Activated CD4-positive, alpha-beta T cell treated with anti-CD3 and anti-CD28 coated beads for 36 hours (primary cell): ENCODE measurements at regions not wholly inside any gene's neighbourhood (a gene's known extent, or its start where the extent isn't known, plus 50 kb on each side); places are given as distances from the start of the nearest gene placed in this dataset.

ENCODE experiments used
- ATAC-seq: fragments of 200-7000 bp; cut with Tn5 transposase; one replicate; pipeline ENCODE4 v1.10.0; 2021; ENCODE audit warnings: mild to moderate bottlenecking, moderate library complexity
- CTCF ChIA-PET: fragments of 350-600 bp; sonication (Branson Sonifier 250); formaldehyde crosslinking; loops from one replicate; lab custom pipeline; 2021; ENCODE audit warnings: antibody characterized with exemption; lab: Charles Lee
- POLR2A ChIA-PET: fragments of 350-600 bp; sonication (Branson Sonifier 250); formaldehyde crosslinking; loops from one replicate; lab custom pipeline; 2021; ENCODE audit warnings: antibody characterized with exemption, inconsistent platforms; lab: Charles Lee
- DNase-seq: peaks from one replicate; pipeline ENCODE4 v3.0.0-alpha.2; 2020
- H3K27ac Mint-ChIP-seq: one replicate; pipeline ENCODE4 v1.8.0; 2021; ENCODE audit warnings: mixed read lengths
- H3K27me3 Mint-ChIP-seq: one replicate; pipeline ENCODE4 v1.8.0; 2021; ENCODE audit warnings: mixed read lengths
- H3K36me3 Mint-ChIP-seq: one replicate; pipeline ENCODE4 v1.8.0; 2021; ENCODE audit warnings: low read depth, mixed read lengths
- H3K4me1 Mint-ChIP-seq: one replicate; pipeline ENCODE4 v1.8.0; 2021; ENCODE audit warnings: mixed read lengths
- H3K4me3 Mint-ChIP-seq: one replicate; pipeline ENCODE4 v1.8.0; 2021; ENCODE audit warnings: mild to moderate bottlenecking, moderate library complexity, mixed read lengths
- H3K9me3 Mint-ChIP-seq: one replicate; pipeline ENCODE4 v1.8.0; 2021; ENCODE audit warnings: low read depth, mixed read lengths
- intact Hi-C, 2 experiments: fragments of 100-400 bp; cut with DNase I in 1 of 2; cut with micrococcal nuclease in 1 of 2; formaldehyde crosslinking; loops; one replicate each; pipeline versions ENCODE4 v1.14.2 to v1.15.1; 2022 to 2024; cut with DNase I, micrococcal nuclease

DNA sequence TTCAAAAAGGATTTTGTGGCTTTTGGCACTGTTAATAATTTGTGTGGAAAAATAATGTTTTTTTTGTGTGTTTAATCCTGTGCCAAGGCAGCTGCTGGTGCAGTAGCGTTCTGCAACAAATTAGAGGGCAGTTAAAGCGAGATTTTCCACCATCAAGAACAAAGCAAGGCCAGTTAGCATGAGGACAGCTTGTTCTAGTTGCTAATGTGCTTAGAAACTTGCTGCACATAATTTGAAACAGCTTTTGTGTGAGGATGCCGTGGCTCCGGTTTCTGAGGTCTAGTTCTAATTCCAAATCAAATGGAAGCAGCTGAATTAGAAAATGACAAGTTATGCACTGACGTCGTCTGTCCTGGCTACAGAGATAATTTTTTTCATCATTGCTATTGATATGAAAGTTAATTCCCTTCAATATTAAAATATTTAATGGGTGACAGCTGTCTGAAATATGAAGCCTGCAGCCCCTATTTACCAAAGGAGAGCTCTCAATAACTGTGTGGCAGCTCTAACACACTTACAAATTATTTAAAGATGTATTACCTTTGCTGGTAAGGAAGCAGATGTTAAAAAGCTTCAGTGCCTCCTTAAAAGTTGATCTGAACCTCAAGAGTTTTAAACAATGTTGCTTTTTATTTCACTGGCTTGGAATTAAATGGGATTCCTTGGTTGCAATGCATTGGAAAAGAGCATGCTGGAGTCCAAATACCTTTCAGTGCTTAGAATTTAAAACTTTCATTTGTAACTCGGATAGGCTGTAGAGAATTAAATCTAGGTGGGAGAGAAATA lies 128.6 kb downstream of the SPATA31D1 start:
- no peak for ATAC-seq
- DNase-seq = no peak
- Mint-ChIP-seq H3K27ac (no peak overlapping the region), H3K9me3 (peaks cover 2% of the 10 kb centered on the region), H3K36me3 (no peaks in the 10 kb centered on the region), H3K4me3 (no peak overlapping the region), H3K4me1 (no peaks in the 10 kb centered on the region), H3K27me3 (no peaks in the 10 kb centered on the region)
- intact Hi-C loops = no loop called here
- POLR2A ChIA-PET = no interaction called here
- CTCF ChIA-PET = no interaction called here

DNA sequence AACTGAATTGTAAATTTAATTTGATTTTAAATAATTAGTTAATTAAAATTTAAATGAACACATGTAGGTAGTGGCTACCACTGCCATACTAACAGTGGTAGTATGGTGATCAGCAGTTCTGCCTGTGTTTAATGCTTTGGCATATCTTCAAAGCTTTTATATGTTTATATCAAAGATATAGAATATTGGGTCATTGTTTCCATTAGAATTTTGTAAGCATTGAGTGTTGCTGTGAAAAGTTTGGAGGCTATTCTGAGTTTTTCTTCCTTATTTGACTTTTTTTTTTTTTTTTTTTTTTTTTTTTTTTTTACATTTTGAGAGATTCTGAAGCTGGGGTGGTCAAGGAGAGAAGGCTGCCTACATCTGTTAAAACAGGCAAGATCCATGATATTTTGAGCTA lies 134.2 kb downstream of the SPATA31D1 start:
- ATAC-seq (no peak), DNase-seq (no peak)
- Mint-ChIP-seq H3K27me3 (no peaks in the 10 kb centered on the region), H3K27ac (no peak overlapping the region), H3K4me1 (no peaks in the 10 kb centered on the region), H3K36me3 (no peaks in the 10 kb centered on the region), H3K4me3 (no peak overlapping the region), H3K9me3 (no peaks in the 10 kb centered on the region)
- CTCF ChIA-PET = no interaction called here
- intact Hi-C loops = no loop called here
- POLR2A ChIA-PET = no interaction called here

DNA sequence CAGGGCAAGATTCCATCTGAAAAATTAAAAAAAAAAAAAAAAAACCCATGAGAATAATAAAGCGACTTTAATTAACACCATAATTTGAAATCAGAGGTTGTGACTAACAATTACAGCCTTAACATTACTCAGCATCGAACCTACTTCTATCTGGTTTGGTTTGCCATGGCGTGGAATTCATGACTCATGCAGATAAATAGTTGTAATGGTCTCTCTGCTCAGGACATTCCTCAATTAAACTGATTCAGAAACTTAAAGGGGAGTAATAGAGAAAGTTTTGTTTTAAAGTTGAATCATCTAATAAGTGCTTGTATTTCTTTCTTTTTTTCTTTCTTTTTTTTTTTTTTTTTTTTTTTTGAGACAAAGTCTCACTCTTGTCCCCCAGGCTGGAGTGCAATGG lies 135.5 kb downstream of the SPATA31D1 start:
- ChIA-PET CTCF (no interaction called here), POLR2A (no interaction called here)
- ATAC-seq (no peak), DNase-seq (no peak)
- H3K4me1 Mint-ChIP-seq = no peaks in the 10 kb centered on the region
- H3K36me3 Mint-ChIP-seq = no peaks in the 10 kb centered on the region
- H3K27me3 Mint-ChIP-seq = no peaks in the 10 kb centered on the region
- intact Hi-C loops = no loop called here
- no peak overlapping the region for H3K4me3 Mint-ChIP-seq
- H3K27ac Mint-ChIP-seq = no peak overlapping the region
- no peaks in the 10 kb centered on the region for H3K9me3 Mint-ChIP-seq

DNA sequence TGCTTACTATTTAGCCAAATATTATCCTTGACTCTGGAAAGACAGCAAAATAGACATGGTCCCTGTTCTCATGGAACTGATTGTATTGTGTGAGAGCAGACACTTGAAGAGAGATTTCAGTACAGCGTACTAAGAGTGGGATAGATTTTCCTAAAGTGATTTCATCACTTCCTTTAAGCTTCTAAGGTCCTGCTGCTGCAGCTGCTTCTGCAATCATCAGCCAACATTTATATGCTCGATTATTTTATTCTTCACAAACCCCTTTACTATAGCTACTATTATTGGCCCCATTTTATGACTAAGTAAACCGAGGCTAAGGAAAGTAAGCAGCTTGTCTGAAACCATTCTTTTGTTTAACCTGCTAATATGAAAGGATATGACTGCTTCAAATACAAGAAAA lies 137.7 kb downstream of the SPATA31D1 start:
- CTCF ChIA-PET = no interaction called here
- H3K27ac Mint-ChIP-seq = no peak overlapping the region

DNA sequence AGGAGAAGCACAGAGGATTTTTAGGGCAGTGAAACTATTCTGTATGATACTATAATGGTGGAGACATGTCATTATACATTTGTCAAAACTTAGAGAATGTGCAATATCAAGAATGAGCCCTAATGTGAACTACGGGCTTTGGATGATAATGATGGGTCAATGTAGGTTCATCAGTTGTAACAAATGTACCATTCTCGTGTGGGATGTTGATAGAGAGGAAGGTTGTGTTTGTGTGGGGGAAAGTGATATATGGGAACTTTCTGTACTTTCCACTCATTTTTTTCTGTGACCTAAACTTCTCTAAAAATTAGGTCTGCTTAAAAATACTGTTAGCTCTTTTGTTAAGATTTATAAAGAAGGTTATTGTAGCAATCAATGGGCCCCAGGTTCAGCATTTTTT lies 138.9 kb downstream of the SPATA31D1 start:
- Mint-ChIP-seq H3K4me1 (no peaks in the 10 kb centered on the region), H3K27ac (no peak overlapping the region), H3K27me3 (no peaks in the 10 kb centered on the region), H3K4me3 (no peak overlapping the region), H3K9me3 (no peaks in the 10 kb centered on the region), H3K36me3 (no peaks in the 10 kb centered on the region)
- ChIA-PET POLR2A (no interaction called here), CTCF (interaction anchor here (1.0 kb wide), 1 partner anchor 16 kb away, joined by 3 read pairs; no protein-coding TSS in a partner anchor)
- no peak for ATAC-seq
- DNase-seq = no peak
- intact Hi-C loops = no loop called here

More for the DNA sequence above, 137.7 kb downstream of the SPATA31D1 start:
- Mint-ChIP-seq H3K27me3 (no peaks in the 10 kb centered on the region), H3K36me3 (no peaks in the 10 kb centered on the region), H3K9me3 (no peaks in the 10 kb centered on the region), H3K4me1 (no peaks in the 10 kb centered on the region), H3K4me3 (no peak overlapping the region)
- ATAC-seq (no peak), DNase-seq (no peak)
- POLR2A ChIA-PET = no interaction called here
- intact Hi-C loops = no loop called here

DNA sequence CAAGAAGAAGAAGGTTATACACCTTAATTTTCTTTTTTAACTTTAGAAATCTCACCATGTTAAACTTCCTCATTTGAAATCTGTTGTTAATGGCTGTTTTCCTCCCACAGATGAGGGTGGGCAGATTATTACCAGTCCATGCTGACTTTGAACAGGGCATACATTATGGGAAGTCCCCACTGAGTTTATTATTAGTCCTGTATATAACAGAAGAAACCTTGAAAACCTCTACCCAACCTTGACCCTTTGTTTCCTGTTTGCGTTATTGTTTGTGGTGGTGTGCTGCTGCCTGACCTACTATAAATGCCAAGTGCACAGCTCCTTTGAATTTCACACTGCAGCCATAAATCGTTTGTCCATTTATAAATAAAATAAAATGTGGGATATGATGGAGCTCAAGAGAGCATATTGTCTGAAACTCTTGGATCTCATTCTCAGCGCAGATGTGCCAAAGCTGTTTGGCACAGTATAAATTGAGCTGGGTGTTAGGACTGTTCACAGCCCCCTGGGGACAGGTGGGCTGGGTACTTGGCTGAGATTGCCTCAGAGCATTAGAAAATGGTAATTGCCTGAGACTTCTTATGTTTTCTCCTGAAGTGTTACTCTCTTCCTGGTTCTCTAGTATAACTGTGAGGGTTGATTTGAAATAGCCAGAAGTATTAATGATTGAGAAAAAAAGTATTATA lies 139.6 kb downstream of the SPATA31D1 start:
- DNase-seq (no peak), ATAC-seq (no peak)
- Mint-ChIP-seq H3K4me3 (no peak overlapping the region), H3K4me1 (no peaks in the 10 kb centered on the region), H3K27me3 (no peaks in the 10 kb centered on the region), H3K9me3 (no peaks in the 10 kb centered on the region), H3K27ac (no peak overlapping the region), H3K36me3 (no peaks in the 10 kb centered on the region)
- intact Hi-C loops = no loop called here
- ChIA-PET CTCF (interaction anchor here (1.0 kb wide), 1 partner anchor 16 kb away, joined by 3 read pairs; no protein-coding TSS in a partner anchor), POLR2A (no interaction called here)

DNA sequence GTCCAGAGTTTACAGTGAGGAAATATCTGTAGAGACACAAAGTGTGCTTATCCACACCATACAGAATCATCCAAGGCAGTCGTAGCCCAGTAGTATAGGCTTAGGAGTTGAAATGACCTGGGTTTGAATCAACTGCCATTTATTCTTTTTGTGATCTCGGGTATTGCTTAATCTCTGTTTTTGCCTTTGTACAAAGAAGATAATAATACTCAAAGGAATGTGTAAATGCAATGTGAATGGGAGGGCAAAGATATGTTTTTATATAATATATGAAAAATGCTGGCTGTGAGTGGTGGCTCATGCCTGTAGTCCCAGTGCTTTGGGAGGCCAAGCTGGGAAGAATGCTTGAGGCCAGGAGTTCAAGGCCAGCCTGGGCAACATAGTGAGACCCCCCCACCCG lies 141.1 kb downstream of the SPATA31D1 start:
- no peaks in the 10 kb centered on the region for H3K27me3 Mint-ChIP-seq
- intact Hi-C loops = no loop called here
- no peaks in the 10 kb centered on the region for H3K36me3 Mint-ChIP-seq

DNA sequence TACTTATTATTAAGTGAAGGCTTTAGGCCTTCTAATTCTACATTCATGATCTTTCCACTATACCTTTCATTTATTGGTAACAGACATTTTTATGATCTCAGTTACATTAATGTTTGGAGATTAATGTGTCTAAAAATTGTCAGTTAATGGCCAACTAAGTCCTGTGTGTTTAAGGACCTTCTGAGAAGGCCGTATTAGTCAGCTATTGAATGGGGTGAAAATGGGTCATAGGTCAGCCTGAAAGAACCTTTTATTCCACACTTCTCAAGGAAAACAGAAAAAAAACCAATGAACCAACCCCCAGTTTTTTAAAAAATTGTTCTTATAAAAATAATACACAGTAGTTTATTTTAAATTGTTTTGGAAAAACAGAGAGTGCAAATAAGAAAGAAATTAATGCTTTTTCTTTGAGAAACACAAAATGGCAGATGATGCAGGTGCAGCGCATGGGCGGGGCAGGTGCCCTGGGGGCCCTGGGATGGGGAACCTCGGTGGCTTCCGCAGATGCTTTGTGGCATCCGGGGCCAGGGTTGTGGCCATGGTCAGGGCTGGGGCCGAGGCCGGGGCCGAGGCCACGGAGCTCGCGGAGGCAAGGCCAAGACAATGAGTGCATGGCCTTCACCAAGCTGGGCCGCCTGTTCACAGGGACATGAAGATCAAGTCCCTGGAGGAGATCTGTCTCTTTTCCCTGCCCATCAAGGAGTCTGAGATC lies 141.9 kb downstream of the SPATA31D1 start:
- Mint-ChIP-seq H3K4me3 (no peak overlapping the region), H3K27me3 (no peaks in the 10 kb centered on the region), H3K9me3 (no peaks in the 10 kb centered on the region), H3K4me1 (no peaks in the 10 kb centered on the region), H3K36me3 (no peaks in the 10 kb centered on the region), H3K27ac (no peak overlapping the region)
- POLR2A ChIA-PET = no interaction called here
- no peak for ATAC-seq
- intact Hi-C loops = no loop called here
- CTCF ChIA-PET = no interaction called here
- DNase-seq = no peak

More for the DNA sequence above, 141.1 kb downstream of the SPATA31D1 start:
- Mint-ChIP-seq H3K9me3 (no peaks in the 10 kb centered on the region), H3K4me3 (no peak overlapping the region), H3K27ac (no peak overlapping the region), H3K4me1 (no peaks in the 10 kb centered on the region)
- ChIA-PET POLR2A (no interaction called here), CTCF (no interaction called here)
- DNase-seq (no peak), ATAC-seq (no peak)

DNA sequence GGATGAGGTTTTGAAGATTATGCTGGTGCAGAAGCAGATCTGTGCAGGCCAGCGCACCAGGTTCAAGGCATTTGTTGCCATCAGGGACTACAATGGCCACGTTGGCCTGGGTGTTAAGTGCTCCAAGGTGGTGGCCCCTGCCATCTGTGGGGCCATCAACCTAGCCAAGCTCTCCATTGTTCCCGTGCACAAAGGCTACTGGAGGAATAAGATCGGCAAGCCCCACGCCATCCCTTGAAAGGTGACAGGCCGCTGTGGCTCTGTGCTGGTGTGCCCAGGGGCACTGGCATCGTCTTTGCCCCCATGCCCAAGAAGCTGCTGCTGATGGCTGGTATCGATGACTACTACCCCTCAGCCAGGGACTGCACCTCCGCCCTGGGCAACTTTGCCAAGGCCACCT lies 142.5 kb downstream of the SPATA31D1 start:
- DNase-seq (no peak), ATAC-seq (no peak)
- ChIA-PET CTCF (no interaction called here), POLR2A (no interaction called here)
- Mint-ChIP-seq H3K36me3 (no peaks in the 10 kb centered on the region), H3K27me3 (no peaks in the 10 kb centered on the region), H3K9me3 (no peaks in the 10 kb centered on the region), H3K4me1 (no peaks in the 10 kb centered on the region), H3K27ac (no peak overlapping the region), H3K4me3 (no peak overlapping the region)
- intact Hi-C loops = no loop called here

DNA sequence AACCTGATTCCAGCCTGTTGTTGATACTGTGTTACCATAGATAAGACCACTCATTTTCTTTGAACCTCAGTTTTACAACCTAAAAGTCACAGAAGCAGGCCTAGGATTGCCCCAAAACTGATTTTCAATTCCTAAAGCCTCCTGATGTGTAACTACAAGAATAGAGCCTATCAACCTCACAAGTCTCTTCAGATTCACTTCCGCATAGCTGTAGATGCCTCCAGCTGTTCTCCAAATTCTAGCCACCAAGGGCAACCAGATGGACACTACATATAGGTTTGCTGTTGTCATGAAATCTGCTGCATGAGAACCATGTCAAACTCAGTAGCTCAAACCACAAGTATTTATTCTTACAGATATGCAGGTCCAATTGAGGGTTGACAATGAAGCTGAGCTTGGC lies 143.5 kb downstream of the SPATA31D1 start:
- Mint-ChIP-seq H3K4me3 (no peak overlapping the region), H3K27ac (no peak overlapping the region), H3K36me3 (no peaks in the 10 kb centered on the region), H3K9me3 (no peaks in the 10 kb centered on the region), H3K4me1 (no peaks in the 10 kb centered on the region), H3K27me3 (no peaks in the 10 kb centered on the region)
- ChIA-PET POLR2A (no interaction called here), CTCF (no interaction called here)
- no peak for ATAC-seq
- intact Hi-C loops = no loop called here
- no peak for DNase-seq

DNA sequence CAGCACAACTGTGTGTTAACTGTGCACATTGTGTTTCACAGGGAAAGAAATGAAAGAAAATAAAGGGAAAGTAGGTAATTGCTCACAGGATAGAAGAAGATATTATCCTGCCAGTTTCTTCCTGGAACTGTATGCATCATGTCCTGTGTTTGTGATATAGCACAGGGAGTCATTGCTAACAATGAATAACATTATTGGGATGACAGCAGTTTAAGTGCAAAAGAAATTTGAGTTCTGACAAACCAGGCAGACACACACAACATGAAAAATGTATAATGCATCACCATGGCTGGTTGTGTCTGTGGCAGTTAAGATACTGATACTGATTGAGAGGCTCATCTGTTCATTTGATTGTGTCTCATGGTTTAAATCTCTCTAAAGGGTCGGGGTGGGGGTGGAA lies 145.4 kb downstream of the SPATA31D1 start:
- no peak for ATAC-seq
- CTCF ChIA-PET = no interaction called here
- Mint-ChIP-seq H3K27ac (no peak overlapping the region), H3K4me1 (no peaks in the 10 kb centered on the region), H3K36me3 (no peaks in the 10 kb centered on the region), H3K4me3 (no peak overlapping the region), H3K27me3 (no peaks in the 10 kb centered on the region), H3K9me3 (no peaks in the 10 kb centered on the region)
- POLR2A ChIA-PET = no interaction called here
- intact Hi-C loops = no loop called here
- no peak for DNase-seq

DNA sequence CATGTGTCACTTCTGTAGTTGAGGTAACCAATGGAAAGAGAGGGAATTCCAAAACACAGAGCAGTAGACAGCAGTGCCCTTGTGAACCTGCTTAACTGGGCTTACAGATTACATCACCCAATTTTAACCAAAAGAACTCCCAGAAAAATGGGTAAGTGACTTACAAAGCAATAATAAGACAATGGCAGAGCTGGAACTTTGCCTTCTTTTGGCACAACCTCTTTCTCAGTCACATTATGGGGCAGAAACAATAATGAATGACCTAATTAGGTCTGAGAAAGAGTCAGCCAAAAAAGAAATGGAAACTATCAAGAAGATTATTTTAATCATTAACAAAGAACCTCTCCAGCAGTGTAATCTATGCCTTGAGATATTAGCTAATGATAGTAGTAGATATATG lies 146.5 kb downstream of the SPATA31D1 start:
- intact Hi-C loops = no loop called here
- CTCF ChIA-PET = no interaction called here
- H3K9me3 Mint-ChIP-seq = no peaks in the 10 kb centered on the region

More for the DNA sequence above, 146.5 kb downstream of the SPATA31D1 start:
- no peak for DNase-seq
- Mint-ChIP-seq H3K27me3 (no peaks in the 10 kb centered on the region), H3K27ac (no peak overlapping the region), H3K4me1 (no peaks in the 10 kb centered on the region), H3K4me3 (no peak overlapping the region), H3K36me3 (no peaks in the 10 kb centered on the region)
- POLR2A ChIA-PET = no interaction called here
- no peak for ATAC-seq
